ENCODE measurements at regions not wholly inside any gene's neighbourhood (a gene's known extent, or its start where the extent isn't known, plus 50 kb on each side); places are given as distances from the start of the nearest gene placed in this dataset.
"Not testable (repeated sequence)": the region's sequence is repeated elsewhere in the genome, so short reads cannot be mapped to it uniquely, and the experiment has no call there.

DNA sequence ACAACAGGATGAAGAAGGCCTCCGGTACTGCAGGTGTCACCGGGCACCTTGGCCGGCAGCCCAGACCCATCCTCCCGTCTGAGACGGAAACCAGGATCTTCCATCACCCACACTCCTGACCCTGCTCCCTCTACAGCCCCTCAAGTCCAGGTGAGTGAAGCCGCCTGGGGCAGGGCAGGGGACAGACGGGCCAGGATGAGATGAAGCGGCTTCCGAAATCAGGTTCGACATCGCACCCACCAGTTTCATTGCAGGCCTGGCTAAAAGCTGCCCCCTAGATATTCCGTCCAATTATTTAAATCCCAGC is 639.1 kb downstream of the TBC1D22A start:
- DNase-seq: no peak

DNA sequence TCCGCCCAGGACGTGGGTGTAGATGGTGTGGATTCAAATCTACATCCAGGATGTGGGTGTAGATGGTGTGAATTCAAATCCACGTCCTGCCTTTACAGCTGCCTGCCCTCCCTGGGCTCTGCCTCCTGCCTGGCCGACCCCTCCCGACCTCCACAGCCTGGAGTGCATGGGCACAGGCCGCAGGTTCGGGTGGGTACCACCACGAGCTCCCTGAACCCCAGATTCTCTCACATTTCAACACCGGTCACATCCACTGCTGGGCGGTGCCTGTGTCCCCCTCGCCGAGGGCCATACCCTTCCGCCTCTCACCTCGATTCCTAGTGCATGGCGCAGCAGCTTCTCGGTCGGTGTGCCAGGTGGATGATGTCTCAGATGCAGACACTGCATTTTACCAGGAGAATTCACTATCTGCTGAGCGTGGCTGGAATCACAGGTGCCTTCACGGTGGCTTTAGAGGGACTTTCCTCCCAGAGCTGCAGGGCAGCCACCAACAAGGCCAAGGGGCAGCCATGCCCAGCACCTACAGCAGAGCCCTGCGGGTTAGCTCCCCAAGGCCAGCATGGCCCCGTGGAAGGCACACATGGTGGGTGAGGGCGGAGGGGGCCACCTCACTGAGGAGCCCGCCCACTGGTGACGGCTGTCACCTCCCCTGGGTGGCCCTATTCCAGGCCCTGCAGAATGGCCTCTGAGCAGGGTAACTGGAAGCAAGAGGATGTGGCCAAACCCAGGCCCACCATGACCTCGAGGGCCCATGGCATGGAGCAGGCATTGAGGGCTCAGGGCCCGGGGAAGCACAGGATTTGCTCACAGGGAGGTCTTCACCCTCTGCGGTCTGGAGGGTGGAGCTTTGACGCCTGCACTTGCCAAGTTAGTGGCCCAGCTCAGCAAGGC is 638.5 kb downstream of the TBC1D22A start:
- DNase-seq: no peak

DNA sequence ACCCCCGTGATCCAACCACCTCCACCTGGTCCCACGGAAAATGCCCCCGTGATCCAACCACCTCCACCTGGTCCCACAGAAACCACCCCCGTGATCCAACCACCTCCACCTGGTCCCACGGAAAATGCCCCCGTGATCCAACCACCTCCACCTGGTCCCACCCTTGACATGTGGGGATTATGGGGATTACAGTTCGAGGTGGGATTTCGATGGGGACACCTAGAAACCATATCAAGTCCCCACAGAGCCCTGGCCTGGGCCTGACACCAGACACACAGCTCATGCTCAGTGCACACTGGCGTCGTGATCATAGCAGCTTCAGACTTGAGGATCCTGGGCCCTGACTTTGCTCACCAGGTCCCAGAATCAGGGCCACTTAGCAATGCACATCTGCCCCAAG is 637.7 kb downstream of the TBC1D22A start:
- not testable (repeated sequence) for DNase-seq

DNA sequence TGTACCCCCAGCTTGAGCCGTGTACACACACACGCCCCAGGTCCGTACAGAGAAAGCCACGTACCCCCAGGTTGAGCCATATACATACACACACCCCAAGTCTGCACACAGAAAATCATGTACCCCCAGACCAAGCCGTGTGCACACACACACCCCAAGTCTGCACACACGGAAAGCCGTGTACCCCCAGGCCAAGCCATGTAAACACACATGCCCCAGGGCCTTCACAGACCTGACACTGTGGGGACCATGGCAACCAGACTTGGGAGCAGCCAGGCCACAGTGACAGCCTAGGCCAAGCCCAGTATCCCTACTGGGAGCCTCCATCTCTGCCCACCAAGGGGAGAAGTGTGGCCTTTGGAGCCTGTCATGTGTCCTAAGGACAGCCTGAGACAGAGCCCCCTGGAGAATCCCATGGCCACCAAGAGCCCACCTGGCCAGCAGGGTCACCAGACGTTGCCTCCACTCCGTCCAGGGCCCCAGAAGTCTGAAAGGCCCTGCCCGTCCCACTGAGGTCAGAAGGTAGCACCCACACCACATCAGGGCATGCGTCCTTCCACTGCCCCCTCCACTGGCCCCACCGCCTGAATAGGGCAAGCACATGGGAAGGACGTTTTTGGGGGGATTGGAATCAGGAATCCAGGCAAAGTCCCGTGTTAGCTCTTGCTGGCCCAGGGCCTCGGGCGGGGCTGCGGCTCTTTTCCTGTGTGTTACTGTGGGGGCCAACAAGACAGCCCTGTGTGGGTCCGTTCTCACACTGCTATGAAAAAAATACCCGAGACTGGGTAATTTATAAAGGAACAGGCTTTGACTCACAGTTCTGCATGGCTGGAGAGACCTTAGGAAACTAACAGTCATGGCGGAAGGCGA is 636.7 kb downstream of the TBC1D22A start:
- no peak for DNase-seq

GRCh38 chr22:47398491-47398890 is 636.0 kb downstream of the TBC1D22A start:
- no peak for DNase-seq

DNA sequence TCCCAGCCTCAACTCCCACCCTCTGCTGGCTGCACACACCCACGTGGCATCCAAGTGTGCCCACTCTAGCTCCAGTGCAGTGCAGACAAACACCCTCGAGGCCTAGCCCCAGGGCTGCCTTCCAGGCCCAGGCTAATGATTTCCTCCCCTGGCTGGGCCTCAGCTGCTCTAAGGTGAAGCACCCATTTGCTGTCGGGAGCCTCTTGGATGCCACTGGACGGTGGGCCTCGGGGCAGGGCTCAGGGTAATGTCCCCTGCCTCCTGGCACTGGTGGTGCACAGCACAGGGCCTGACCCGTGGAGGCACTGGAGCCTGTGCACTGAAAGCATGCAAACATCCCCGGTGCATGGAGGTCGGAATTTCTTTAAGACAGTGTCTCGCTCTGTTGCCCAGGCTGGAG is 635.2 kb downstream of the TBC1D22A start:
- DNase-seq: no peak

- DNase-seq: no peak
These were observed 634.1 kb downstream of the TBC1D22A start for GRCh38 chr22:47396515-47396914.

DNA sequence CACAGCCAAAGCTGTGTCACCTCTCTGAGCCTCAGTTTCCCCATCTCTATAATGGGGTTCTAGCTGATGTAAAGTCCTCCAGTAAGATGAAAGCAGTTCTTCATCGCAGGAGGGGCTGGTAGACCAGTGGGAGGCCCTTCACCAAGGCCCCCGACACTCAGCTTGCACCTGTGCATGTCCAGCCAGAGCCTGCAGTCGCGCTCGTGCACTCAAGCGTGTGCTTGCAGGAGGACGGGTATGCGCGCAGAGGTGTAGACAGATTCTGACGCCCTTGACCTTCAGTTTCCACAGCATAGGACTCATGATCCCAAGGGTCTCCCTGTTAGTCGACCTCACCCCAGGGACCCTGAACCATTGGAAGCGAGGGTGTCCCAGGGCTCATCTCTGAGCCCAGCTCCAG is 633.7 kb downstream of the TBC1D22A start:
- DNase-seq: no peak

DNA sequence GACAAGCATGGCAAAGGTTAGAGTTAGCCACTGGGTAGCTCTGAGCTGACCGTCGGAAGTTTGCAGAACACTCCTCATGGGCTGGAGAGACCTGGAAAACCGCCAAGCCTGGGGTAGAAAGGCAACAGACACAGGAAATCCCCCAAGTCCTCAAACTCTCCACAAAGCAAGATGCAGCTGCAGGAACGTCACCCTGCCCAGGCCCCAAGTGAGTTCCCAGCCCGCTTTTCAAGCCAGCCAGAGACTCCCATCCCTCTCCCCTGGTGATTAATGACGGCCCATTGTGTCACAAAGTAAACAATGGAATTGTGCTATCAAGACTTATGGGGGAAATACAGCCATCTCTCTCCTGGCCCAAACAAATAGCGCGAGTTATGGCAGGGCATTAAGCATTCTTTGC is 633.0 kb downstream of the TBC1D22A start:
- DNase-seq: no peak

DNA sequence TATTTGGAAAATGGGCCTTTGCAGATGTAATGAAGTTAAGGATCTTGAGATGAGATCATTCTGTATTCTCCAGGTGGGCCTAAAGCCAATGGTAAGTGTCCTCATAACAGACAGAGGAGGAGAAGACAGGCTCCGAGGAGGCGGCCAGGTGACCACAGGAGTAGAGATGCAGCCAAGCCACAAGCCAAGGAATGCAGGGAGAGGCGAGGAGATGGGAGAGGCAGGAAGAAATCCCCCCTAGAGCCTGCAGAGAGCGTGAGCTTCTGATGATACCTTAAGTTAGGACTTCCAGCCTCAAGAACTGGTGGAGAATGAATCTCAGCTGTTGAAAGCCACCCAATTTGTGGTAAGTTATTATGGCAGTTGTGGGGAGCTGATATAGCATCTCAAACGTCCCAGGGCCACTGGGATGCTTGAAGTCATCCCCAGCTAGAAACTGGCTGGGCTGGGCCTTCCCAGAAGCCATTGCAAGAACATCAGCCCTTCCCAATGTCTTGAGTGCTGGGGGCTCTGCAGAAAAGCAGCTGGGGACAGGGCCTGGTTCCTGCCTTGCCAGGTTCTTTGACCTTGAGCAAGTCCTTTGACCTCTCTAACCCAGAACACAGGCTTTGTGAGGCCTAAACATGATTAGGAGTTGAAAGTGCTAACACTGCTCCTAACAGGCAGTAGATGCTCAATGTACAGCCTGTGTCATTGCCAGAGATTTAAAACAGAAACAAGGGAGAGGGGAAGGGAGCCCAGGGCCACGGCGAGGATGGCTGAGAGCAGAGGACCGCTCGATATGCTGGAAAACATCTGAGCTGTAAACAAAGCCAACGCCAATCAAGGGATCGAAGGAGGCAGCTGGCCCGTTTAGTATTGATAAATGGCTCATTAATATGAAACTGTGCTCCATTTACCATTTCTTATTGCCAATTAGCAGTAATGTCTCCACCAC is 632.3 kb downstream of the TBC1D22A start:
- no peak for DNase-seq

DNA sequence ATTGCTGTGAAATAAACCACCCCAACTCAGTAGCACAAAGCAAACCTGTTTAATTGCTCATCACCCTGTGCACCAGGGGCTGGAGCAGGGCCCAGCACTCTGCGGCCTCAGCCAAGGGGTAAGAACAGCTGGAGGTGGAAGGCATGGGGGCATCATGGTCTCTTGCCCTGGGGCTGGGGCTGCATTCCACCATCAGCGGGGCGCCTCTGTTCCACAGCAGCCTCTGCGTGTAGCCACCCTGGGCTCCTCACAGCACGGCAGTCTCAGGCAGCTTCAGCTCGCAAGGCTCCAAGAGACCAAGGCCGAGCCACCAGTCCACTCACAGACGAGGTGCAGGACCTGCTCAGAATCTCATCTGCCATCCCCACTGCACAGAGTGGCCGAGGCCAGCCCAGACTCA is 630.7 kb downstream of the TBC1D22A start:
- no peak for DNase-seq

- DNase-seq: no peak
These were observed 630.3 kb downstream of the TBC1D22A start for GRCh38 chr22:47392729-47393128.

DNA sequence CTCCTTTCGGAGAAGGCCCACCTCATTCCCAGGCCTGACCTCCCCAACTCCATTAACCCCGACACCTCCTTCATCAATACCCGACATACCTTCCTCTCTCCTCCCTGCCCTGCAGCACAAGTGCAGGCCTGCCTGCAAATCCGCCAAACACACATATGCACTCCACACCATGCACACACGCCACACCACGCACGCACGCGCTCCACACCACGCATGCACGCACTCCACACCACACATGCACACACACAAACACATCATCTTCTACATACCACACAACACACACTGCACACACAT is 629.6 kb downstream of the TBC1D22A start:
- no peak for DNase-seq

GRCh38 chr22:47391169-47392053 is 629.0 kb downstream of the TBC1D22A start:
- no peak for DNase-seq

DNA sequence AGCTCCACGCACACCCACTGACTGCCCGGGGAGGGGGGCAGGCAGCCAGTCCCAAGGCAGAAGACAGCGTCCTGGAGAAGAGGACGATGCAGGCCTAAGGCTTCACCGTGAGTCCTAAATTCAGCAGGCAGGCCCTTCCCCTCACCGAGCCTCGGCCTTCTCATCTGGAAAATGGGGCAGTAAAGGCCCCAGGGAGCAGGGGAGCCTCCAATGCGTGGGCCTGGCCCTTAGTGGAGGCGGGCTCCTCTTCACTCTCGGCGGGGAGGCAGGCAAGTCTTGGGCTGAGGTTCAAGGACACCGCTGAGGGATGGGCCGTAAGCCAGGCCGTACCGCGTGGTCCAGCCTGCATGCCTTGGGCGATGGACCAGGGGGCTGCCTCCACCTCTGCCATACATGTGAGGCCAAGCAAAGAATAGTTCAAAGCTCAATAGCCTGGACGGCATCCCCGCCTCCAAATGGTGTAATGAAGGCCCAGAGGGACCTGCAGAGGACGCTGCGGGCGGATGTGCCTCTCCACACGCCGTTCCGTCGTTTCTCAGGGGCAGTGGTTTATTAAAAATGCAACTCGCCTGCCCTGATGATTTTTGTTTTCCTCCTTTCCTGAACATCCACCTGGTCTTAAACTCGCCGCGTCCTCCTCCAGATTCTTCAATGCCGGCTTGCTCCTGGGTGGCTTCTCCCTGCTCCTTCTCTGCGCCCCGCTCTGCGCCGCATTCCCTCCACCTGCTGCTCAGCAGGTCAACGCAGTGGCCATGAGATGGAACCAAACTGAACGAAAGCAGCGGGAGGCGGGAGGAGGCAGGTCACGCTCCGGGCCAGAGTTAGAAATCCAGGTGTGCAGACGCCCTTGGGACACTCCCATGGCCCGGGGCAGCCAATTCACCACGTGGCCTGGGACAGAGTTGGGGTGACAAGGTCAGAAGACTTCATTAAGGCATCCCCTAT is 627.8 kb downstream of the TBC1D22A start:
- DNase-seq: no peak

DNA sequence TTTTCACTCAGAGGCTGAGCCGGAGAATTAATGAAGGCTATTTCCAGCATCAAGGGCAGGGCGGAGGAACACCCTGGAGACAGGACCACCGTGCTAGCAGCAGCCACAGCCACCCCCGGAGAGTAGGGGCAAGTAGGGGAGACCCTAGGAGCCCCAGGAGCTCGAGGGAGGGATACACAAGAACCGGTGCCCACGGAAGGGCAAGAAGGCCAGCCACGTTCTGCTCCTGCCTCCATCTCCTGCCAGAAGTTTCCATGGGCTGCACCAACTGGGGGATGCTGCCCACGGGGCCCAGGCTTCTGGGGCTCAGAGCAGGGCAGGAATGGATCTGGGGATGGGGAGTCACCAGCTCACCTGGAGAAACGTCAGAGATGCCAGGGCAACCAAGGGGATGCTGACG is 626.8 kb downstream of the TBC1D22A start:
- no peak for DNase-seq

DNA sequence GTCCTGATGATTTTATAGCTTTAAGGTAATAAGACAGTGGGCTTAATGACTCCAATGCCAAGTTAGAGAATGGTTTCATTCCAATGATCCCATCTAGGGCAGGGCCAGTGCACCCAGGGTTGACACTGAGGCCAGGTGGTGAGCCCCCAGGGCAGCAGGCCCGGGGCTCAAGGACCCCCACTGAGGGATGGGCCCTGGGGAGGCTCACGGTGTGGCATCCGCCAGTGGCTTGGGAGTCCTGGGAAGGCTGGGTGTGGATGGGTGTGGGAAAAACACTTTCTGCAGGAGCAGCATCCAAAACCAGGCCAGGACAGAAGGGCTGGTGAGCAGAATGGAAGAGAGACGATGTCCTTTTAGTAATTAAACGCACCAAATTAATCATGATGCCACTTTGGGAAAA is 626.3 kb downstream of the TBC1D22A start:
- no peak for DNase-seq

DNA sequence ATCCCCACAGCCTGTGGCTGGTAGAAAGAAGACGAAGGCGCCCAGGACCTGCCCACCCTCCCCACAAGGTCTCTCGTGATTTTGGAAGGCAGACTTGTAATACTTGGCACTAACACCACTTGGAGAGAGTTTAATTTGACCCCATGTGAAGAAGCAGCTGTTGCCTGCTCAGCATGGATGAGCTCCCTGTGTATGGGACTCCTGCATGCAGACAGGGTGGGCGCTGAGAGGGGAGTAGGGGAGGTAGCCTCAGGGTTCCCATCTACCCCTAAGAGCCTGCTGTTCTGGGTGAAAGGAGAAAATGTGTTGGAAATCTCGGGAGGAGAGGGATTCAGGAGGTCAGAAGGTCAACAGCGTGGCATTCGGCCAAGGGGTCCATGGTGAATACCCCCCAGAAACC is 625.9 kb downstream of the TBC1D22A start:
- no peak for DNase-seq

DNA sequence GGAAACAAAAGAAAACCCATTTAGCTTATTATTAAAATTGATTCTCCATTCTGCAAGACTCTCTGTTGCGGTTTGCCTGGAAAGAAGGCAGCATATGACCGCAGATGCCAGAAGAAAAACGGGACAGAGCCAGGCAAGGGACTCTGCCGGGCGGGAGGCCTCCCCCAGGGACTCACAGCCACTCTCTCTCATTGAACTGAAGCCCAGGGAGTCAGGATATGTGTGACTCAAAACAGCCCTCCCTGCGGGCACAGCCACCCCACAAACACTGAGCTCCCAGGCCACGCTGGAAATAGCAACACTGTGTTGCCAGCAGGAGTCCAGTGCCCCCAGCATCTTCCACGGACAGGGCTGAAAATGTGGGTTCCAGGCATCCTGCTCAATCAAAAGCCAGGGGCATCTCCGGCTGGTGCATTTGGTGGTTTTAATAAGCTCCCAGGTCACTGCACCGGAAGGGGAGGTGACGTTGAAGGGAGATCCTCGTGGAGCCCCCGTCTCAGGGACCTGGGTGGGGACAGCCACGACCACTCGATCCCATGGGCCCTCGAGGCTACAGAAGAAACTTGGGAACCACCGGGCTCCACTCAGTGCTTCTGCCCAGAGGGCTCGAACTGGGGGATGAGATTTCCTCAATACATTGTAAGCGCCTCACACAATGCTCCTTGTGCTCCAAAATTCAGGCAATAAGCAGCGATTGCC is 624.5 kb downstream of the TBC1D22A start:
- no peak for DNase-seq

GRCh38 chr22:47384977-47385376 is 622.5 kb downstream of the TBC1D22A start:
- DNase-seq: no peak
